GM19035 (cell line): ENCODE measurements at regions not wholly inside any gene's neighbourhood (a gene's known extent, or its start where the extent isn't known, plus 50 kb on each side); places are given as distances from the start of the nearest gene placed in this dataset.
"Not testable (repeated sequence)": the region's sequence is repeated elsewhere in the genome, so short reads cannot be mapped to it uniquely, and the experiment has no call there.

Source experiments
- ATAC-seq: cut with Tn5 transposase; IDR thresholded peaks from one replicate; pipeline ENCODE4 v1.9.1; 2021; ENCODE audit not compliant: unreplicated experiment

GRCh38 chr16:88226302-88226701 lies 156.5 kb upstream of the ZNF469 start:
- not testable (repeated sequence) for ATAC-seq

DNA sequence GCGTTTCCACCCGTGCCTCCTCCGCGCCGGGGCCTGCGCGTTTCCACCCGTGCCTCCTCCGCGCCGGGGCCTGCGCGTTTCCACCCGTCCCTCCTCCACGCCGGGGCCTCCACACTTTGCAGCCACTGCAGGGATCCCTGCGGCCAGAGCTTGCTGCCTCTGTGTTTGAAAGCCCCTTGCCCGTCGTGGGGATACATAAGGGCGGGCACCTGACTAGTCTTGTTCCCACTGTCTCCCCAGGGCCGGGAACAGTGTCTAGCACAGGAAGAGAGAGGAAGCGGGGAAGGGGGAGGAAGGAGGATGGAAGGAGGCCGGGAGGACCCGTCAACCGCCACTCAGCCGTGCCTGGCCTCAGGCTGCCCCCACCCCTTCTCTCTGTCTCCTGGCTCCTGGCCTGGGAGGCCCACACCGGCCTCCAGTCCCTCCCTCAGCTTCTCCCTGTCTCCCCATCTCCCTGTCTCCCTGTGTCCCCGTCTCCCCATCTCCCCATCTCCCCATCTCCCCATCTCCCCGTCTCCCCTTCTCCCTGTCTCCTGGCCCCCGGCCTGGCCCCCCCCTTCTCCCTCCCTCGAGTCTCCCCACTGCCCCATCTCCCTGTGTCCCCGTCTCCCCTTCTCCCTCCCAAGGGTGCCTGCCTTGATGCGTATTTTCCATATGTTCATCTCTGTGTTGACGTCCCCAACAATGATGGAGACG lies 155.6 kb upstream of the ZNF469 start:
- ATAC-seq, result not testable (repeated sequence)

DNA sequence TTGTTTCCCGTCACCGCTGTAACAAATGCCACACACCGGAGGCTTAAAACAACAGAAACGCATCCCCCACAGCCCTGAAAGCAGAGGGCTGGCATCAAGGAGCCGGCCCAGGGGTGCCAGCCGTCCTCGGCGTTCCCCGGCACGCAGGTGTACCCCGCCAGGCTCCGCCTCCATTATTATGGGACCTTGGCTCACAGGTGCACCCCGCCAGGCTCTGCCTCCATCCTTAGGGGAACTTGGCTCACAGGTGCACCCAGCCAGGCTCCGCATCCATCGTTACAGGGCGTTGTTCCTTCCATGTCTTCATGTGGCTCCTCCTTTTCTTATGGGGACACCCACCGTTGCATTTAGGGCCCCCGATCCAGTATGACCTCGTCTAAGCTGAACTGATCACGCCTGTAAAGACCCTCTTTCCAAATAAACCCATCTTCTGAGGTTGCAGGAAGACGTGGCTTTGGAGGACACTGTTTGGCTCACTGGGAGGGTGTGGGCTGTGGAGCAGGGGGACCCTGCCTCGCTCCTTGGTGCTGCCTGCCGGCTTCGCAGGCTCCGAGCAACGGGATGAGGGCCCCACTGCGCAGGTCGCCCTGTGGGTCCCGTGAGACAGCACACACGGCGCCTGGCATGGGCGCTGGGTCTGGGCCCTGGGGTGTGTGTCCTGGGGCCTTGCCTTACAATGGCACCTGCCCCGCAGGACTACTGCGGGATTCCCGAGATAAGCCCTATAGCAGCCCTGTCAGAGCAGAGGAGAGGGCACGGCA lies 154.9 kb upstream of the ZNF469 start:
- not testable (repeated sequence) for ATAC-seq

DNA sequence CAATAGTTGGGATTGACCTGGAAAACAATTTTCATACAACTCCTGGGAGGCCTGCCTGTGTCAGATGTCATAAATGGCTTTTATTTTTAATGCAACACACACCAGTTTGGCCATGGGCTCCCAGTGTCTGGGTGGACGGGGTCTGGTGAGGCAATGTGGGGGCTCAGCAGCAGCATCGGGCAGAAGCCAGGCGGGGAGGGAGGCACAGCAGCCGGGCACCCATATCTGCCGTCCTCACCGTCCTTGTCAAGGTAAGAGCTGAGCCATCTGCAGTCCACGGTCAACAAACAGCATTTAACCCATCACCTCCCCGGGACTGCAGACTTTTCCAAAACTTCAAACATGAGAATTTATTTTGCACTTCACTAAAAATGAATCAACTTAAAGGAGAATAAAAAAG lies 154.0 kb upstream of the ZNF469 start:
- not testable (repeated sequence) for ATAC-seq

DNA sequence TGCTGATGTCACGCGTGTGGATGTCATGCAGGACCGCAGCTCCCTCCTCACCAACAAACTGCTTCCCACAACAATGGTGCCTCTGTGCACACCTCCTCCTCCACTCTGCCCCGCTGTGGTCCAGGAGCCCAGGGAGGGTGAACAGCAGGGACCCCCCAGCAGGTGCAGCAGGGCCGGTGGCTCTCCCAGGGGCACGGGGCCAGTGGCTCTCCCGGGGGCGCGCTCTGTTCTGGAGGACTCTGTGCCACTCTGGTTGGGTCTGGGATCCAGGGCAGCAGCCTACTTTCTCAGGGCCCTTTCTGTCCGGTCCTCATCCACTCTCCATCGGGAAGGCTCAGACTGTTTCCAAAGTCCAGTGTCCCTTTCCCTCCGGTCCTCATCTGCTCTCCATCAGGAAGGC lies 153.0 kb upstream of the ZNF469 start:
- ATAC-seq, result not testable (repeated sequence)

DNA sequence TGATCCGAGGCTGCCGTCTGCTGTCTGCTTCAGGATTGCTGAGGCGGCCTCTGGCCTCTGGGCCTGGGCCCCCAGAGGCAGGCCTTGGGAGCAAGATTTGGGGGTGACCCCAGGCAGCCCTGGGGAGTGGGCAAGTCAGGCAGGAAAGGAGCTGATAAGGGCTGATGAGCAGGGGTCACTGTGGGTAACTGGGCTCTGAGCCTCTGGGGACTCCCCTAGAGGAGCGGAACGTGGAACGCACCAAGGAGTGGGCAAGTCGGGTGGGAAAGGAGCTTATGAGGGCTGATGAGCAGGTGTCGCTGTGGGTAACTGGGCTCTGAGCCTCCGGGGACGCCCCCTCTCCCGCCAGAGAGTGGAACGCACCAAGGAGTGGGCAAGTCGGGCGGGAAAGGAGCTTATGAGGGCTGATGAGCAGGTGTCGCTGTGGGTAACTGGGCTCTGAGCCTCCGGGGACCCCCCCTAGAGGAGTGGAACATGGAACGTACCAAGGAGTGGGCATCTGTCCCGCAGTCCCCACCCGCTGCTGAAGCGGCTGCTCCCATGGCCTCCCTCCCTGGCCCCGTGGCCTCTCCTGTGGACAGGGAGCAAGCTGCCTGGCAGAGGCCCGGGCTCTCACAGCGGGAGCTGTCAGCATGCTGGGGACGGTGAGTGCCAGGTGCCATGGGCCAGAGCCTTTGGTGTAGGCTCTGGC lies 152.3 kb upstream of the ZNF469 start:
- not testable (repeated sequence) for ATAC-seq

GRCh38 chr16:88230967-88231615 lies 151.7 kb upstream of the ZNF469 start:
- ATAC-seq, result not testable (repeated sequence)

- ATAC-seq, result not testable (repeated sequence)
Observed at GRCh38 chr16:88231839-88232238, 150.9 kb upstream of the ZNF469 start.

DNA sequence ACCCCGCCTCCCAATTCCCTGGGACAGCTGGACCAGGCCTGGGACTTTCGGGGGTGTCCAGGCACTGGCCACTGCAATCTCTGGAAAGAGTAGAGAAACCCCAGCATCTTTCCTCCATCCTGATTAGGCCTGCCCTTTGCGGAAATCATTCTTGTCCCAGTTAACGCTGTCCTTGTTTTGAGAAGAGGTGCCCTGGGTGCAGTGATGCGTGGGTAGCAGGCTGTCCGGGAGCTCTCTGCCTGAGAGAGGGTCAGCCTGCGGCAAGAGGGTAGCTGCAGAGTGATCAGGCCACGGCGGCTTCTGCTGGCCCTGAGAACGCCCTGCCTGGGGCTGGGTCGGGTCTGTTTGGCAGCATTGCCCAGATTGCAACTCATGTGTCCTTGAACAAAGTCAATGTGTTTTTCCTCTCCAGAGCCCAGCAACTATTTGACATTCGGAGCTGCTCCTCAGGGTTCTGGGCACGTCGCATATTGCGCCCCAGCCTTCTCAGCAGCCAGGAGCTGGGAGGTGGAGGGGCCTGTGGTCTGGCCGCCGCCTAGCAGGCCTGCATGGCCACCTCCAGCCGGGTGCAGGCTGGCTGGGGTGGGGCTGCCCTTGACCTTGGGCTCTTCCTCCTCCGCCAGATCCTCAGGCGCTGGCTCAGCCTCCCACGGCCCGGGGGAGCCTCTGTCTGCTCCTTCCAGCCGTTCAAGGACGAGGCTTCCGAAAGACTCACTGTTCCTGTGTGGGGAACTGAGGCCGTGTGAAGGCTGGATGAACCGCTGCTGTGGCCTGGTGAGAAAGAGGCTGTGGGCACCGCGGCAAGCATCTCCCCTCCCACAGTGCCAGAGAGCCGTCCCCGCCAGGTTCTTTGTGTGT lies 150.1 kb upstream of the ZNF469 start:
- ATAC-seq, result not testable (repeated sequence)

- ATAC-seq, result not testable (repeated sequence)
Observed at GRCh38 chr16:88233621-88234420, 148.9 kb upstream of the ZNF469 start.

DNA sequence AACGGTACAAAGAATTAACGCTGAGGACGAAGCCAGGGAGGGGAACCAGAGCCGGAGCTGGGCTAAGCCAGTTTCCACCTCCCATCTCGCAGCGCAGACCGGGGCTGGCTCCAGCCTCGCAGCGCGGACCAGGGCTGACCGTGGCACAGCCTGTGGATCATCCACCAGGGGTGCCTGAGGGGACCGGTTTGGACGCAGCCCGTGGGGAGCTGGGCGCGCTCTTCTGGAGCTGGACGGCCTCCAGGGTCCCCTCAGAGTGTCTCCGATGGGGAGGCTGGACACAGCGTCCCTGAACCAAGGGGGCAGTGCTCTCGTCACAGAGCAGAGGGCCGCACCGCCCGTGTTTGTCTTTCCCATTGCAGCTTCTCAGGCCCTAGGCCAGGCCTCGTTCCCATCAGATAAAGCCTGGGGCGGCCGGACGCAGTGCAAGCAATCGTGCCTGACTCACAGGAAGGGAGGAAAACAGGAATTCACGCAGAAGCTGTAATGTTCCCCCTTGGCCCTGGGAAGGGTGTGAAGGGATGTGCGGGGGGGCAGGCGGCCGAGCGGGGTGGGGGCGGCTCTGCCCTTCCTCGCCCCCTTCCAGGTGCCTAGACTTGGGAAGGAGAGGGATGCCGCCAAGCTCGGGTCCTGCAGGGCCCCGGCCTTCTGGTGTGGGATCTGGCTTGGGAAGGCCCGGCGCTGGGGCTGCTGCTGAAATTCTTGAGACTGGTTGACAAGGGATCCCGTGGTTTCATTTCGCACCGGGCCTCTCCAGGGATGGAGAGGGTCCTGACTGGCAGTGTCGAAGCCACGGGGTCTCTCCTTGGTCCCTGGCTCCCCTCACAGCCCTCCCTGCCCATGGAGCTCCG lies 148.1 kb upstream of the ZNF469 start:
- ATAC-seq, result not testable (repeated sequence)

DNA sequence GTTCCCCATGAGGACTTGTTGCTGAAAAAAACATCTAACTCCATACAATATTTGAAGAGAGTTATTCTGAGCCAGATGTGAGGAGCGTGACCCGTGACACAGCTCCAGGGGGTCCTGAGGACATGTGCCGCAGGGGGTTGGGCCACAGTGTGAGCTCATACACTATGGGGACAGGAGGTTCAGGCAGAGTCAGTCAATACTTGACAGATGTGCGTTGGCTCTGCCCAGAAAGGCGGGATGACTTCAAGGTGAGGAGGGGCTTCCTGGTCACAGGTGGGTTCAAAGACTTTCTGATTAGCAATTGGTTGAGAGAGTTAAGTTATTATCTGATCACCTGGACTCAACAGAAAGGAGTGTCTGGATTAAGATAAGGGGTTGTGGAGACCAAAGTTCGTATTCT lies 147.1 kb upstream of the ZNF469 start:
- ATAC-seq, result not testable (repeated sequence)

DNA sequence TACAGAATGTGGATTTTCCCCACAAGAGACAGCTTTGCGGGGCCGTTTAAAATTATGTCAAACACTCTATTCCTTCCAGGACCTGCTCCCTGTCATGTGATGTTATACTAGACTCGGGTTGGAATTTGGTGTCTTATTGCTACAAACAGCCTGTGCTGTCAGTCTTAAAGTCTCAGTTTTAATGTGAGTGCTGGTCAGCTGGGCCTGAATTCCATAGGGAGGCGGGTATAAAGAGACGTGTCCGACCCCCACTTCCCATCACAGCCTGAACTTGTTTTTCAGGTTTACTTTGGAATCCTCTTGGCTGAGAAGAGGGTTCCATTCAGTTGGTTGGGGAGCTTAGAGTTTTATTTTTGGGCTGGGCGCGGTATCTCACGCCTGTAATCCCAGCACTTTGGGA lies 146.5 kb upstream of the ZNF469 start:
- not testable (repeated sequence) for ATAC-seq

DNA sequence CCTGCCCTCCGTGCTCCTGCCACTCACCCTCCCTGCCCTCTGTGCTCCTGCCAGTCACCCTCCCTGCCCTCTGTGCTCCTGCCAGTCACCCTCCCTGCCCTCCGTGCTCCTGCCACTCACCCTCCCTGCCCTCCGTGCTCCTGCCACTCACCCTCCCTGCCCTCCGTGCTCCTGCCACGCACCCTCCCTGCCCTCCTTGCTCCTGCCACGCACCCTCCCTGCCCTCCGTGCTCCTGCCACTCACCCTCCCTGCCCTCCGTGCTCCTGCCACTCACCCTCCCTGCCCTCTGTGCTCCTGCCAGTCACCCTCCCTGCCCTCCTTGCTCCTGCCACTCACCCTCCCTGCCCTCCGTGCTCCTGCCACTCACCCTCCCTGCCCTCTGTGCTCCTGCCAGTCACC lies 145.4 kb upstream of the ZNF469 start:
- not testable (repeated sequence) for ATAC-seq

GRCh38 chr16:88237761-88238415 lies 144.9 kb upstream of the ZNF469 start:
- ATAC-seq, result not testable (repeated sequence)

DNA sequence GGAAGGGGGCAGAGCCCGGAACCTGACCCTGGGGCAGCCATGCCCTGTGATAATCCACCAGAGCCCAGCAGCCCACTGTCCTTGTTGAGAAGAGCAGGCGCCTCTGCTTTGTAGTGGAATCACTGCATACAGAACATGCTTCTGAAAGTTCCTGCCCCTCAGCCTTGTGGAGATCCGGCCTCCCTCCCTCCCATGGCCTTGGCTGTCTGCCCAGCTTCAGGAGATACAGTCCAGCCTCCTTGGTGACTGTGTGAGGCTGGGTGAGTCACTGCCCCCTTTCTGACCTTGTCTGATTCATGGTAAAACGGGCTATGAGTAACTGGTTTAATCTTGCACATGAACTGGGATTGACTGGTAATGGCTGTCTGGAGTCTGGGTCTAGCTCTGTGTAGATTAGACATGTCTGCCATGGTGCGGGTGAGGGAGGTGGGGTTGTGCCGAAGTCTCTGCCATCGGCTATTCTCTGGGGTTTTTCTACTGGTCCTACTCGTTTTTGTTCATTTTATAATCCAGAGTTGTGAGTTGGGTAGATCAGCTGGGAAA lies 144.0 kb upstream of the ZNF469 start:
- ATAC-seq, result not testable (repeated sequence)

- not testable (repeated sequence) for ATAC-seq
Observed at GRCh38 chr16:88240118-88240517, 142.6 kb upstream of the ZNF469 start.

GRCh38 chr16:88240776-88241175 lies 142.0 kb upstream of the ZNF469 start:
- not testable (repeated sequence) for ATAC-seq
